ENCODE measurements at regions not wholly inside any gene's neighbourhood (a gene's known extent, or its start where the extent isn't known, plus 50 kb on each side); places are given as distances from the start of the nearest gene placed in this dataset.

DNA sequence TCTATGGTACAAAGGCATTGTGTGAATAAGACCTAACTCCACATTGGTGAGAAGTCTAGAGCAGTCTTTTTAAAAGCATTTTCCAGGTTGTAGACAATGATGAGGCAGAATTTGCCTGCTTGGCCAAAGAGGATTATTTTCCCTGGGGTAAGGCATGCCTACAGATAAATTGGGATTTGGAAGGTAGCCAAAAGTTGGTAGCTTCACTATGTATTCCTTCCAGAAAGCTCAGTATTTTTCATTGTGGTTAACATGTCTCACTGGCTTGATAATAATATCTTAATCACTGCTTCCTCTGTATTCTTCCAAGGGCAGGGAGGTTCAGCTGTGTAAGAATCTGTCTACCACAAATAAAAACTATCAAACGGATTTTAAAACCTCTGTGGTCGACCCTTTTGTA is 590.8 kb upstream of the PRMT6 start:
- TF ChIP-seq, protein P1, sequence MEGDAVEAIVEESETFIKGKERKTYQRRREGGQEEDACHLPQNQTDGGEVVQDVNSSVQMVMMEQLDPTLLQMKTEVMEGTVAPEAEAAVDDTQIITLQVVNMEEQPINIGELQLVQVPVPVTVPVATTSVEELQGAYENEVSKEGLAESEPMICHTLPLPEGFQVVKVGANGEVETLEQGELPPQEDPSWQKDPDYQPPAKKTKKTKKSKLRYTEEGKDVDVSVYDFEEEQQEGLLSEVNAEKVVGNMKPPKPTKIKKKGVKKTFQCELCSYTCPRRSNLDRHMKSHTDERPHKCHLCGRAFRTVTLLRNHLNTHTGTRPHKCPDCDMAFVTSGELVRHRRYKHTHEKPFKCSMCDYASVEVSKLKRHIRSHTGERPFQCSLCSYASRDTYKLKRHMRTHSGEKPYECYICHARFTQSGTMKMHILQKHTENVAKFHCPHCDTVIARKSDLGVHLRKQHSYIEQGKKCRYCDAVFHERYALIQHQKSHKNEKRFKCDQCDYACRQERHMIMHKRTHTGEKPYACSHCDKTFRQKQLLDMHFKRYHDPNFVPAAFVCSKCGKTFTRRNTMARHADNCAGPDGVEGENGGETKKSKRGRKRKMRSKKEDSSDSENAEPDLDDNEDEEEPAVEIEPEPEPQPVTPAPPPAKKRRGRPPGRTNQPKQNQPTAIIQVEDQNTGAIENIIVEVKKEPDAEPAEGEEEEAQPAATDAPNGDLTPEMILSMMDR (IDR thresholded peaks at IDR 0.05; ENCODE audit: low read depth, low read length, missing input control) = no peak
- no peak for TF ChIP-seq FOXA1 (IDR thresholded peaks at IDR 0.05)
- no peak for TF ChIP-seq JUND (IDR thresholded peaks at IDR 0.05)
- TF ChIP-seq, protein P2, sequence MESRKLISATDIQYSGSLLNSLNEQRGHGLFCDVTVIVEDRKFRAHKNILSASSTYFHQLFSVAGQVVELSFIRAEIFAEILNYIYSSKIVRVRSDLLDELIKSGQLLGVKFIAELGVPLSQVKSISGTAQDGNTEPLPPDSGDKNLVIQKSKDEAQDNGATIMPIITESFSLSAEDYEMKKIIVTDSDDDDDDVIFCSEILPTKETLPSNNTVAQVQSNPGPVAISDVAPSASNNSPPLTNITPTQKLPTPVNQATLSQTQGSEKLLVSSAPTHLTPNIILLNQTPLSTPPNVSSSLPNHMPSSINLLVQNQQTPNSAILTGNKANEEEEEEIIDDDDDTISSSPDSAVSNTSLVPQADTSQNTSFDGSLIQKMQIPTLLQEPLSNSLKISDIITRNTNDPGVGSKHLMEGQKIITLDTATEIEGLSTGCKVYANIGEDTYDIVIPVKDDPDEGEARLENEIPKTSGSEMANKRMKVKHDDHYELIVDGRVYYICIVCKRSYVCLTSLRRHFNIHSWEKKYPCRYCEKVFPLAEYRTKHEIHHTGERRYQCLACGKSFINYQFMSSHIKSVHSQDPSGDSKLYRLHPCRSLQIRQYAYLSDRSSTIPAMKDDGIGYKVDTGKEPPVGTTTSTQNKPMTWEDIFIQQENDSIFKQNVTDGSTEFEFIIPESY (IDR thresholded peaks at IDR 0.05) = no peak
- TF ChIP-seq RAD21 (IDR thresholded peaks at IDR 0.05) = no peak

All from liver (tissue), 3 donors.